ENCODE measurements at regions not wholly inside any gene's neighbourhood (a gene's known extent, or its start where the extent isn't known, plus 50 kb on each side); places are given as distances from the start of the nearest gene placed in this dataset.

GRCh38 chr5:33209252-33209651 lies 231.5 kb upstream of the TARS1 start:
- TF ChIP-seq CTCF (conservative IDR thresholded peaks at IDR 0.05): no peak
- no peak for TF ChIP-seq EZH2 (IDR thresholded peaks at IDR 0.05; ENCODE audit: low read depth)
